HUES64 (cell line): ENCODE measurements at regions not wholly inside any gene's neighbourhood (a gene's known extent, or its start where the extent isn't known, plus 50 kb on each side); places are given as distances from the start of the nearest gene placed in this dataset.

Experiments
- H3K27ac ChIP-seq: 2 replicates; pipeline ENCODE4 v1.7.0; 2013; ENCODE audit warnings: low read depth, low read length, inconsistent platforms
- H3K27me3 ChIP-seq: 2 replicates; pipeline ENCODE4 v1.6.1; 2013; ENCODE audit warnings: mild to moderate bottlenecking, low read length; ENCODE audit not compliant: insufficient read depth
- H3K36me3 ChIP-seq: 2 replicates; pipeline ENCODE4 v1.6.1; 2013; ENCODE audit warnings: mild to moderate bottlenecking, low read length; ENCODE audit not compliant: insufficient read depth
- H3K4me1 ChIP-seq: 2 replicates; pipeline ENCODE4 v1.6.1; 2013; ENCODE audit warnings: mild to moderate bottlenecking, low read length, moderate library complexity; ENCODE audit not compliant: insufficient read depth
- H3K4me3 ChIP-seq: 2 replicates; pipeline ENCODE4 v1.5.1; 2013; ENCODE audit warnings: mild to moderate bottlenecking, low read length, moderate library complexity
- H3K9ac ChIP-seq: 2 replicates; pipeline ENCODE4 v1.6.1; 2013; ENCODE audit warnings: mild to moderate bottlenecking, low read depth, low read length
- H3K9me3 ChIP-seq: 2 replicates; pipeline ENCODE4 v1.6.1; 2013; ENCODE audit warnings: low read depth, low read length; ENCODE audit not compliant: insufficient read depth
- WGBS: fragments of 150-250, 120-280 bp; methylation state at CpG from one replicate; pipeline ENCODE4 v1.1.7; 2013; ENCODE audit warnings: missing lambda C conversion rate; 5-methylcytosine and 5-hydroxymethylcytosine counted together

- 93% methylated on average over 14 of the region's 14 CpGs for WGBS
- no peaks in the 10 kb centered on the region for H3K36me3 ChIP-seq
- H3K9me3 ChIP-seq: no peaks in the 10 kb centered on the region
- H3K9ac ChIP-seq: no peak overlapping the region
- no peaks in the 10 kb centered on the region for H3K4me1 ChIP-seq
- no peak overlapping the region for H3K27ac ChIP-seq
- H3K27me3 ChIP-seq: no peaks in the 10 kb centered on the region
- no peak overlapping the region for H3K4me3 ChIP-seq
Observed at GRCh38 chr22:49406047-49406650, 421.5 kb downstream of the BRD1 start.

- no peaks in the 10 kb centered on the region for H3K9me3 ChIP-seq
- no peak overlapping the region for H3K27ac ChIP-seq
- no peak overlapping the region for H3K4me3 ChIP-seq
- 61% methylated on average over 3 of the region's 3 CpGs for WGBS
- no peaks in the 10 kb centered on the region for H3K36me3 ChIP-seq
- no peaks in the 10 kb centered on the region for H3K4me1 ChIP-seq
- no peaks in the 10 kb centered on the region for H3K27me3 ChIP-seq
- no peak overlapping the region for H3K9ac ChIP-seq
Observed at GRCh38 chr22:49405590-49405989, 422.1 kb downstream of the BRD1 start.

- WGBS: 45% methylated on average over 25 of the region's 27 CpGs
- no peak overlapping the region for H3K4me3 ChIP-seq
- H3K36me3 ChIP-seq: no peaks in the 10 kb centered on the region
- H3K4me1 ChIP-seq: no peaks in the 10 kb centered on the region
- no peak overlapping the region for H3K9ac ChIP-seq
- no peak overlapping the region for H3K27ac ChIP-seq
- no peaks in the 10 kb centered on the region for H3K9me3 ChIP-seq
- no peaks in the 10 kb centered on the region for H3K27me3 ChIP-seq
Observed at GRCh38 chr22:49404576-49405241, 423.0 kb downstream of the BRD1 start.

GRCh38 chr22:49404020-49404419 lies 423.7 kb downstream of the BRD1 start:
- WGBS: 91% methylated on average over 10 of the region's 10 CpGs

GRCh38 chr22:49403102-49403501 lies 424.6 kb downstream of the BRD1 start:
- Histone ChIP-seq H3K9ac (no peak overlapping the region), H3K36me3 (no peaks in the 10 kb centered on the region), H3K27ac (no peak overlapping the region), H3K4me1 (no peaks in the 10 kb centered on the region), H3K27me3 (no peaks in the 10 kb centered on the region), H3K9me3 (no peaks in the 10 kb centered on the region), H3K4me3 (no peak overlapping the region)
- 96% methylated on average over 6 of the region's 6 CpGs for WGBS

More at GRCh38 chr22:49404020-49404419, 423.7 kb downstream of the BRD1 start:
- no peak overlapping the region for H3K9ac ChIP-seq
- H3K27me3 ChIP-seq: no peaks in the 10 kb centered on the region
- H3K36me3 ChIP-seq: no peaks in the 10 kb centered on the region
- H3K4me3 ChIP-seq: no peak overlapping the region
- H3K9me3 ChIP-seq: no peaks in the 10 kb centered on the region
- no peak overlapping the region for H3K27ac ChIP-seq
- H3K4me1 ChIP-seq: no peaks in the 10 kb centered on the region

GRCh38 chr22:49402169-49402568 lies 425.5 kb downstream of the BRD1 start:
- no peak overlapping the region for H3K27ac ChIP-seq
- H3K9ac ChIP-seq: no peak overlapping the region
- H3K4me1 ChIP-seq: no peaks in the 10 kb centered on the region
- whole genome bisulfite sequencing: 79% methylated on average over 12 of the region's 12 CpGs
- no peaks in the 10 kb centered on the region for H3K36me3 ChIP-seq
- H3K27me3 ChIP-seq: no peaks in the 10 kb centered on the region
- no peaks in the 10 kb centered on the region for H3K9me3 ChIP-seq
- H3K4me3 ChIP-seq: no peak overlapping the region

- Histone ChIP-seq H3K27ac (no peak overlapping the region), H3K4me3 (no peak overlapping the region), H3K4me1 (no peaks in the 10 kb centered on the region), H3K27me3 (no peaks in the 10 kb centered on the region), H3K9ac (no peak overlapping the region), H3K36me3 (no peaks in the 10 kb centered on the region), H3K9me3 (no peaks in the 10 kb centered on the region)
- 95% methylated on average over 16 of the region's 16 CpGs for WGBS
Observed at GRCh38 chr22:49400941-49401598, 426.6 kb downstream of the BRD1 start.

GRCh38 chr22:49400136-49400940 lies 427.3 kb downstream of the BRD1 start:
- 91% methylated on average over 24 of the region's 24 CpGs for WGBS
- no peaks in the 10 kb centered on the region for H3K36me3 ChIP-seq
- H3K9me3 ChIP-seq: no peaks in the 10 kb centered on the region
- no peak overlapping the region for H3K27ac ChIP-seq
- no peaks in the 10 kb centered on the region for H3K27me3 ChIP-seq
- H3K9ac ChIP-seq: no peak overlapping the region
- H3K4me1 ChIP-seq: no peaks in the 10 kb centered on the region
- no peak overlapping the region for H3K4me3 ChIP-seq

GRCh38 chr22:49398646-49399045 lies 429.0 kb downstream of the BRD1 start:
- H3K9ac ChIP-seq: no peak overlapping the region
- 91% methylated on average over 14 of the region's 15 CpGs for WGBS
- H3K4me1 ChIP-seq: no peaks in the 10 kb centered on the region
- H3K4me3 ChIP-seq: no peak overlapping the region
- H3K27me3 ChIP-seq: no peaks in the 10 kb centered on the region
- H3K27ac ChIP-seq: no peak overlapping the region
- no peaks in the 10 kb centered on the region for H3K36me3 ChIP-seq
- H3K9me3 ChIP-seq: no peaks in the 10 kb centered on the region

GRCh38 chr22:49398115-49398514 lies 429.6 kb downstream of the BRD1 start:
- WGBS: 92% methylated on average over 17 of the region's 17 CpGs
- Histone ChIP-seq H3K9me3 (no peaks in the 10 kb centered on the region), H3K27ac (no peak overlapping the region), H3K9ac (no peak overlapping the region), H3K4me3 (no peak overlapping the region), H3K36me3 (no peaks in the 10 kb centered on the region), H3K4me1 (no peaks in the 10 kb centered on the region), H3K27me3 (no peaks in the 10 kb centered on the region)

- Histone ChIP-seq H3K9me3 (no peaks in the 10 kb centered on the region), H3K4me3 (no peak overlapping the region), H3K4me1 (no peaks in the 10 kb centered on the region), H3K27me3 (no peaks in the 10 kb centered on the region), H3K36me3 (no peaks in the 10 kb centered on the region), H3K9ac (no peak overlapping the region), H3K27ac (no peak overlapping the region)
- WGBS: 91% methylated on average over 11 of the region's 11 CpGs
Observed at GRCh38 chr22:49396817-49397216, 430.9 kb downstream of the BRD1 start.
